GM18520 (cell line): ENCODE measurements at regions not wholly inside any gene's neighbourhood (a gene's known extent, or its start where the extent isn't known, plus 50 kb on each side); places are given as distances from the start of the nearest gene placed in this dataset.
"Not testable (repeated sequence)": the region's sequence is repeated elsewhere in the genome, so short reads cannot be mapped to it uniquely, and the experiment has no call there.

Experiments
- ATAC-seq: cut with Tn5 transposase; IDR thresholded peaks from one replicate; pipeline ENCODE4 v1.9.1; 2021; ENCODE audit not compliant: unreplicated experiment

DNA sequence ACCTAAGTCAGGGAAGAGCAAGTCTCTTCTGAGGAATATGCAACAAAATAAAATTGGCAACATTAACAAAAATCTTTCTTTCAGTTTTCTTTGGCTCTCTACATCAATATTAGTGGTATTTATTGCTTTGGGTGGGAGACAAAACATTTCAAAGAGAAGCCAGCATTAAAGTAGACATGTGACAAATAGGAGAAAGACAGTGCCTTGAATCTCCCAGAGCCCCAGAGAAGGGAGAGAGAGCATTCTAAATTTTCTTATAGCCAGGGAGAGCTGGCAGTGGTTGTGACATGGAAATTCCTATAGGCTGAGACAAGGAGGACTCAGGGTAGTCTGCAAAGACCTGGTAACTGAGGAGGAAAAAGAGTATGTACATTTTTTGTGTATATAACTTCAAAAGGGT is 79.4 kb upstream of the NREP start:
- no peak for ATAC-seq

GRCh38 chr5:111834926-111835599 is 78.1 kb upstream of the NREP start:
- ATAC-seq: no peak

DNA sequence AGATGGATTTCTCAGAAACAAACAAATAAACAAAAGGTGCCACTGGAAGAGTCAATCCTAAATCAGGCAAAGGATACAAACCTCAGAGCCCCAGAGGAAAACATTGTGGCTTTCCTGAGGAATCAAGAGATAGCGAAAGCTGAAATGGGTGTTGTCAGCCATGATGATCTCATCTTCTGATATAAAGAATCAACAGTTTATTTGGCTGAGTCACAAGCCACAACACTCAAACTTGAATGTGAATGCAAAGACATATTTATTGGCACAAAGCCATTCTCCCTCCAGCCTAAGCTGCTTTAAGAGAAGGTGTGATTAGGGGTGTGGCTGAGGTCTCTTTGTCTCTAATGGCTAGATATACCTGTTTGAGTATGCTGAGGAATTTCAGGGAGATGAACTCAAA is 73.3 kb upstream of the NREP start:
- no peak for ATAC-seq

DNA sequence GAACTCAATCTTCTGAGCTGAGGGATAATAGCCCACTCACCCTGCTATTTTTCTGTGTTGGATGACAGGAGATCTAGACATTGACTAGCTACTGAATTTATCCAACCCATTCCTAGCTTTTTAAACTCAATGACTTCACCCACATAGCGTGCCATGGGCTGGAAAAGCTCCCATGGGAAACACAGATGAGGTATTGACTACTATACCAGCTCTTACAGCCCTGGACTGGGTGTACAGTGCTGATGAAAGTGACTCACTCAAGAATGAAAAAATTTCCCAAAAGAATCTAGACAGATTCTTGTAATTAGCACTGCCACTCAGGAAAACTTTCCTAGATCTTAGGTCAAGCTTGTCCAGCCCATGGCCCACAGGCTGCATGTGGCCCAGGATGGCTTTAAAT is 72.7 kb upstream of the NREP start:
- no peak for ATAC-seq

DNA sequence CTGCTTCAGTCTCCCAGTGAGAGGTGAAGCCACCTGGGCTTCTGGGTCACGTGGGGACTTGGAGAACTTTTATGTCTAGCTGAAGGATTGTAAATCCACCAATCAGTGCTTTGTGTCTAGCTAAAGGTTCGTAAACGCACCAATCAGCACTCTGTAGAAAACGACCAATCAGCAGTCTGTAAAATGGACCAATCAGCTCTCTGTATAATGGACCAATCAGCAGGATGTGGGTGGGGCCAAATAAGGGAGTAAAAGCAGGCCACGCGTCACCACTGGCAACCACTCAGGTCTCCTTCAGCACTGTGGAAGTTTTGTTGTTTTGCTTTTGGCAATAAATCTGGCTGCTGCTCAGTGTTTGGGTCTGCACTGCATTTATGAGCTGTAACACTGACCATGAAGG is 69.1 kb upstream of the NREP start:
- no peak for ATAC-seq

DNA sequence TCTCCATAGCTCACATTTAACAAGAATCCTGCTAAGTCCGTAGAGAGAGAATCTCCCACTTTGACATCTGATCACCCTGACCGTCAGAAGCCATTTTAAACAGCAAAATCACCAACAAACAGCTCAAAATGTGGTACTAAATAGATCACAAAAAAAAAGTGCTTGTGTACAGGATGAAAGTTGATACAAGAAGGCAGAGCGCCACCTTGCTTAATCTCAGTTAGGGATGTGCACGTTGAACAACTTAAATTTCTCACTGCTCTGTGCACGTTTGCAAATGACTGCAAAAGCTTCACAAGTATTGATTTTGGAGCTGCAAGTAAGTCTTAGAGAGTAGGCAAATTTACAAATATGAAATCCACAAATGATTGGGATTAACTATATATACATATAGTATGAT is 63.1 kb upstream of the NREP start:
- no peak for ATAC-seq

DNA sequence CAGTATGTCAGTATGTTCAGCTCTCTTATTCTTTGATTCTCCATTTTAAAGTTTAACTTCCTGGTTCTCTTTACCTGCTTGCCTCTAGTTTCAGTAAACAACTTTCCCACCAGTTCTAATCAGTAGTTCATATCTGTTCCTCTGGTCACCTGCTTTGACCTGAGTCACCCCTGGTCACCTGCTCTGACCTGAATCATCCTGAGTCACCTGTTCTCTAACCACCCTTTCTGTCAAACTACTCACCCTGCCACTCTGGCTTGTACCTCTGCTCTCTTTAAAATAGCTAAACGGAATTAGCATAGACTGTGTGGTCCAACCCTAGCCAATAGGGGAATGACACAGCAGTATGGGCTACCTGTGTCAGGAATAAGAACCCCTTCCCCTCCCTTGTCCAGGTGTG is 62.0 kb upstream of the NREP start:
- ATAC-seq: not testable (repeated sequence)

DNA sequence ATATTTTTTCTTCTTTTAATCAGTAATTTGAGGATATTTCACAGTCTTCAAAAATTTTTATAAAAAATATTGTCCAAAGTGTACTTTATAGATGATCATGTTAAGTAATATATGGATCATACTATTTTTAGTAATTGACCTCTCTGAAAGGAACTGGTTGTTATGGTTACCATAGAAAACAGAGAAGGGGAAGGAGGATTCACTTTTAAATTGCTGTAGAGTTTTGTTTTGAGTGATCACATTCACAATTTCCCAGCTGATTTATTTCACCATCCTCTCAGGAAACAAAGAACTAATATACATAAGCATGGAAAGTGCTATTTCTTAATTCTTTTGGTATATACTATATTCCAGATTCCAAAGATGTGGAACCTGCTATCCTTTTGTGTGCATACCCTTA is 56.5 kb upstream of the NREP start:
- ATAC-seq: no peak

GRCh38 chr5:111810112-111810511 is 53.1 kb upstream of the NREP start:
- no peak for ATAC-seq
